ENCODE measurements at regions not wholly inside any gene's neighbourhood (a gene's known extent, or its start where the extent isn't known, plus 50 kb on each side); places are given as distances from the start of the nearest gene placed in this dataset.

- Histone ChIP-seq H3K4me3 (ENCODE audit: low read depth, low read length) (no peak overlapping the region), H3K4me1 (ENCODE audit: control insufficient read depth, insufficient read depth, low read length) (no peaks in the 10 kb centered on the region), H3K27ac (ENCODE audit: extremely low read depth, low read depth, low read length) (no peak overlapping the region), H3K9me3 (ENCODE audit: control insufficient read depth, insufficient read depth, low read depth, low read length) (no peaks in the 10 kb centered on the region), H3K36me3 (ENCODE audit: control insufficient read depth in 2 of 2, insufficient read depth in 1 of 2, low read length in 2 of 2) (no peaks in the 10 kb centered on the region)
- ChIA-PET CTCF (no interaction called here), POLR2A (no interaction called here)
- TF ChIP-seq KLF16 (tag by site-specific recombination; IDR thresholded peaks at IDR 0.05) (no peak), ZFP37 (tag by site-specific recombination; IDR thresholded peaks at IDR 0.05) (no peak), ZNF529 (tag by site-specific recombination; IDR thresholded peaks at IDR 0.05; ENCODE audit: insufficient replicate concordance) (no peak), YY1 (tag by site-specific recombination; IDR thresholded peaks at IDR 0.05) (no peak), ZNF571 (tag by site-specific recombination; IDR thresholded peaks at IDR 0.05) (no peak), HOXD13 (CRISPR knock-in tag; IDR thresholded peaks at IDR 0.05; ENCODE audit: borderline replicate concordance) (no peak), ZNF530 (tag by site-specific recombination; IDR thresholded peaks at IDR 0.05; ENCODE audit: low read depth) (no peak), ZBTB7A (tag by site-specific recombination; IDR thresholded peaks at IDR 0.05; ENCODE audit: low read depth) (no peak), ZNF692 (tag by site-specific recombination; IDR thresholded peaks at IDR 0.05) (no peak), ZBTB49 (tag by site-specific recombination; IDR thresholded peaks at IDR 0.05; ENCODE audit: low read depth) (no peak)
Measured at GRCh38 chr15:35605764-35606449, 59.9 kb upstream of the DPH6 start.

- ChIA-PET CTCF (no interaction called here), POLR2A (no interaction called here)
- Histone ChIP-seq H3K4me3 (ENCODE audit: low read depth, low read length) (no peak overlapping the region), H3K4me1 (ENCODE audit: control insufficient read depth, insufficient read depth, low read length) (no peaks in the 10 kb centered on the region), H3K9me3 (ENCODE audit: control insufficient read depth, insufficient read depth, low read depth, low read length) (no peaks in the 10 kb centered on the region), H3K36me3 (ENCODE audit: control insufficient read depth in 2 of 2, insufficient read depth in 1 of 2, low read length in 2 of 2) (no peaks in the 10 kb centered on the region), H3K27ac (ENCODE audit: extremely low read depth, low read depth, low read length) (no peak overlapping the region)
- TF ChIP-seq ZNF621 (tag by site-specific recombination; IDR thresholded peaks at IDR 0.05): no peak
- TF ChIP-seq, protein P1, sequence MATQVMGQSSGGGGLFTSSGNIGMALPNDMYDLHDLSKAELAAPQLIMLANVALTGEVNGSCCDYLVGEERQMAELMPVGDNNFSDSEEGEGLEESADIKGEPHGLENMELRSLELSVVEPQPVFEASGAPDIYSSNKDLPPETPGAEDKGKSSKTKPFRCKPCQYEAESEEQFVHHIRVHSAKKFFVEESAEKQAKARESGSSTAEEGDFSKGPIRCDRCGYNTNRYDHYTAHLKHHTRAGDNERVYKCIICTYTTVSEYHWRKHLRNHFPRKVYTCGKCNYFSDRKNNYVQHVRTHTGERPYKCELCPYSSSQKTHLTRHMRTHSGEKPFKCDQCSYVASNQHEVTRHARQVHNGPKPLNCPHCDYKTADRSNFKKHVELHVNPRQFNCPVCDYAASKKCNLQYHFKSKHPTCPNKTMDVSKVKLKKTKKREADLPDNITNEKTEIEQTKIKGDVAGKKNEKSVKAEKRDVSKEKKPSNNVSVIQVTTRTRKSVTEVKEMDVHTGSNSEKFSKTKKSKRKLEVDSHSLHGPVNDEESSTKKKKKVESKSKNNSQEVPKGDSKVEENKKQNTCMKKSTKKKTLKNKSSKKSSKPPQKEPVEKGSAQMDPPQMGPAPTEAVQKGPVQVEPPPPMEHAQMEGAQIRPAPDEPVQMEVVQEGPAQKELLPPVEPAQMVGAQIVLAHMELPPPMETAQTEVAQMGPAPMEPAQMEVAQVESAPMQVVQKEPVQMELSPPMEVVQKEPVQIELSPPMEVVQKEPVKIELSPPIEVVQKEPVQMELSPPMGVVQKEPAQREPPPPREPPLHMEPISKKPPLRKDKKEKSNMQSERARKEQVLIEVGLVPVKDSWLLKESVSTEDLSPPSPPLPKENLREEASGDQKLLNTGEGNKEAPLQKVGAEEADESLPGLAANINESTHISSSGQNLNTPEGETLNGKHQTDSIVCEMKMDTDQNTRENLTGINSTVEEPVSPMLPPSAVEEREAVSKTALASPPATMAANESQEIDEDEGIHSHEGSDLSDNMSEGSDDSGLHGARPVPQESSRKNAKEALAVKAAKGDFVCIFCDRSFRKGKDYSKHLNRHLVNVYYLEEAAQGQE (tag by site-specific recombination; IDR thresholded peaks at IDR 0.05): no peak
- TF ChIP-seq KLF9 (tag by site-specific recombination; IDR thresholded peaks at IDR 0.05; ENCODE audit: low read depth): no peak
- no peak for TF ChIP-seq KLF16 (tag by site-specific recombination; IDR thresholded peaks at IDR 0.05)
- TF ChIP-seq ZBTB20 (tag by site-specific recombination; IDR thresholded peaks at IDR 0.05): no peak
- TF ChIP-seq ZNF555 (tag by site-specific recombination; conservative IDR thresholded peaks at IDR 0.05): no peak
- no peak for TF ChIP-seq ZSCAN5A (tag by site-specific recombination; IDR thresholded peaks at IDR 0.05)
Measured at GRCh38 chr15:35606450-35606779, 60.5 kb upstream of the DPH6 start.

Measured in HEK293 (cell line).